ENCODE measurements at regions not wholly inside any gene's neighbourhood (a gene's known extent, or its start where the extent isn't known, plus 50 kb on each side); places are given as distances from the start of the nearest gene placed in this dataset.

GRCh38 chr4:187929024-187929423 is 66.5 kb upstream of the ZFP42 start:
- TF ChIP-seq GABPA (IDR thresholded peaks at IDR 0.05; ENCODE audit: low read depth), result no peak
- TF ChIP-seq CTCF (IDR thresholded peaks at IDR 0.05; ENCODE audit: insufficient read depth, low read length), result no peak
- TF ChIP-seq POLR2AphosphoS5 (IDR thresholded peaks at IDR 0.05; ENCODE audit: low read depth), result no peak
